Neural cell (in vitro differentiated cells): ENCODE measurements at regions not wholly inside any gene's neighbourhood (a gene's known extent, or its start where the extent isn't known, plus 50 kb on each side); places are given as distances from the start of the nearest gene placed in this dataset.

Experiments used
- EP300 ChIP-seq: fragments of 450-650 bp; conservative IDR thresholded peaks from 2 replicates; pipeline ENCODE4 v1.6.1; 2014; ENCODE audit warnings: antibody characterized with exemption, mild to moderate bottlenecking, moderate library complexity; ENCODE audit not compliant: poor library complexity, severe bottlenecking
- EZH2 ChIP-seq: fragments of 200-600, 300-800 bp; shearing (Covaris generic), sonication (generic); IDR thresholded peaks from 2 replicates; pipeline ENCODE4 v1.6.1; 2014; ENCODE audit warnings: antibody characterized with exemption, low read length, borderline replicate concordance, mild to moderate bottlenecking; ENCODE audit not compliant: insufficient read depth, poor library complexity, severe bottlenecking
- MXI1 ChIP-seq: fragments of 450-650 bp; conservative IDR thresholded peaks from 2 replicates; pipeline ENCODE4 v1.6.1; 2014; ENCODE audit warnings: antibody characterized with exemption, mild to moderate bottlenecking; ENCODE audit not compliant: poor library complexity, severe bottlenecking
- POLR2AphosphoS5 ChIP-seq: IDR thresholded peaks from 2 replicates; pipeline ENCODE4 v1.6.1; 2012
- RAD21 ChIP-seq: fragments of 450-650 bp; conservative IDR thresholded peaks from 2 replicates; pipeline ENCODE4 v1.6.1; 2014; ENCODE audit warnings: antibody characterized with exemption, mild to moderate bottlenecking, moderate library complexity
- SMC3 ChIP-seq: fragments of 450-650 bp; conservative IDR thresholded peaks from 2 replicates; pipeline ENCODE4 v1.6.1; 2014; ENCODE audit warnings: antibody characterized with exemption, mild to moderate bottlenecking, moderate library complexity; ENCODE audit not compliant: poor library complexity
- TAF1 ChIP-seq: IDR thresholded peaks from 2 replicates; pipeline ENCODE4 v1.6.1; 2012; ENCODE audit warnings: low read depth
- TF ChIP-seq, protein P1 (sequence below): fragments of 450-650 bp; IDR thresholded peaks from 2 replicates; pipeline ENCODE4 v1.5.1; 2014; ENCODE audit warnings: antibody characterized with exemption, mild to moderate bottlenecking, moderate library complexity; ENCODE audit not compliant: poor library complexity, severe bottlenecking
- TF ChIP-seq, protein P2 (sequence below): IDR thresholded peaks from 2 replicates; pipeline ENCODE4 v1.6.1; 2012; ENCODE audit warnings: borderline replicate concordance

DNA sequence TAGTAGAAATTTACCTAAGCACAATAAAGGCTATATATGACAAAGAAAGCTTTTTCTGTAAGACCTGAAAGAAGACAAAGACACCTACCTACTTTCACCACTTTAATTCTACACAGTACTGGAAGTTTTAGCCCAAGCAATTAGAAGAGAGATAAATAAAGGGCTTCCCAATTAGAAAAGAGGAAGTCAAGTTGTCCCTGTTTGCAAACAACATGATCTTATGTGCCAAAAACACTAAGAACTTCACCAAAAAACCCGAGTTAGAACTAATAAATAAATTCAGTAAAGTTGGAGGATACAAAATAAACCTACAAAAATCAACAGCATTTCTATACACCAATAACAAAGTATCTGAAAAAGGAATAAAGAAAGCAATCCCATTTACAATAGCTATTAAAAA is 190.9 kb downstream of the NR2F2 start:
- TF ChIP-seq, protein P1, sequence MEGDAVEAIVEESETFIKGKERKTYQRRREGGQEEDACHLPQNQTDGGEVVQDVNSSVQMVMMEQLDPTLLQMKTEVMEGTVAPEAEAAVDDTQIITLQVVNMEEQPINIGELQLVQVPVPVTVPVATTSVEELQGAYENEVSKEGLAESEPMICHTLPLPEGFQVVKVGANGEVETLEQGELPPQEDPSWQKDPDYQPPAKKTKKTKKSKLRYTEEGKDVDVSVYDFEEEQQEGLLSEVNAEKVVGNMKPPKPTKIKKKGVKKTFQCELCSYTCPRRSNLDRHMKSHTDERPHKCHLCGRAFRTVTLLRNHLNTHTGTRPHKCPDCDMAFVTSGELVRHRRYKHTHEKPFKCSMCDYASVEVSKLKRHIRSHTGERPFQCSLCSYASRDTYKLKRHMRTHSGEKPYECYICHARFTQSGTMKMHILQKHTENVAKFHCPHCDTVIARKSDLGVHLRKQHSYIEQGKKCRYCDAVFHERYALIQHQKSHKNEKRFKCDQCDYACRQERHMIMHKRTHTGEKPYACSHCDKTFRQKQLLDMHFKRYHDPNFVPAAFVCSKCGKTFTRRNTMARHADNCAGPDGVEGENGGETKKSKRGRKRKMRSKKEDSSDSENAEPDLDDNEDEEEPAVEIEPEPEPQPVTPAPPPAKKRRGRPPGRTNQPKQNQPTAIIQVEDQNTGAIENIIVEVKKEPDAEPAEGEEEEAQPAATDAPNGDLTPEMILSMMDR, result no peak
- TF ChIP-seq EZH2 (no peak), MXI1 (no peak), RAD21 (no peak), EP300 (no peak), SMC3 (no peak), POLR2AphosphoS5 (no peak), TAF1 (no peak)
- TF ChIP-seq, protein P2, sequence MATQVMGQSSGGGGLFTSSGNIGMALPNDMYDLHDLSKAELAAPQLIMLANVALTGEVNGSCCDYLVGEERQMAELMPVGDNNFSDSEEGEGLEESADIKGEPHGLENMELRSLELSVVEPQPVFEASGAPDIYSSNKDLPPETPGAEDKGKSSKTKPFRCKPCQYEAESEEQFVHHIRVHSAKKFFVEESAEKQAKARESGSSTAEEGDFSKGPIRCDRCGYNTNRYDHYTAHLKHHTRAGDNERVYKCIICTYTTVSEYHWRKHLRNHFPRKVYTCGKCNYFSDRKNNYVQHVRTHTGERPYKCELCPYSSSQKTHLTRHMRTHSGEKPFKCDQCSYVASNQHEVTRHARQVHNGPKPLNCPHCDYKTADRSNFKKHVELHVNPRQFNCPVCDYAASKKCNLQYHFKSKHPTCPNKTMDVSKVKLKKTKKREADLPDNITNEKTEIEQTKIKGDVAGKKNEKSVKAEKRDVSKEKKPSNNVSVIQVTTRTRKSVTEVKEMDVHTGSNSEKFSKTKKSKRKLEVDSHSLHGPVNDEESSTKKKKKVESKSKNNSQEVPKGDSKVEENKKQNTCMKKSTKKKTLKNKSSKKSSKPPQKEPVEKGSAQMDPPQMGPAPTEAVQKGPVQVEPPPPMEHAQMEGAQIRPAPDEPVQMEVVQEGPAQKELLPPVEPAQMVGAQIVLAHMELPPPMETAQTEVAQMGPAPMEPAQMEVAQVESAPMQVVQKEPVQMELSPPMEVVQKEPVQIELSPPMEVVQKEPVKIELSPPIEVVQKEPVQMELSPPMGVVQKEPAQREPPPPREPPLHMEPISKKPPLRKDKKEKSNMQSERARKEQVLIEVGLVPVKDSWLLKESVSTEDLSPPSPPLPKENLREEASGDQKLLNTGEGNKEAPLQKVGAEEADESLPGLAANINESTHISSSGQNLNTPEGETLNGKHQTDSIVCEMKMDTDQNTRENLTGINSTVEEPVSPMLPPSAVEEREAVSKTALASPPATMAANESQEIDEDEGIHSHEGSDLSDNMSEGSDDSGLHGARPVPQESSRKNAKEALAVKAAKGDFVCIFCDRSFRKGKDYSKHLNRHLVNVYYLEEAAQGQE, result no peak
